ENCODE measurements at regions not wholly inside any gene's neighbourhood (a gene's known extent, or its start where the extent isn't known, plus 50 kb on each side); places are given as distances from the start of the nearest gene placed in this dataset.

DNA sequence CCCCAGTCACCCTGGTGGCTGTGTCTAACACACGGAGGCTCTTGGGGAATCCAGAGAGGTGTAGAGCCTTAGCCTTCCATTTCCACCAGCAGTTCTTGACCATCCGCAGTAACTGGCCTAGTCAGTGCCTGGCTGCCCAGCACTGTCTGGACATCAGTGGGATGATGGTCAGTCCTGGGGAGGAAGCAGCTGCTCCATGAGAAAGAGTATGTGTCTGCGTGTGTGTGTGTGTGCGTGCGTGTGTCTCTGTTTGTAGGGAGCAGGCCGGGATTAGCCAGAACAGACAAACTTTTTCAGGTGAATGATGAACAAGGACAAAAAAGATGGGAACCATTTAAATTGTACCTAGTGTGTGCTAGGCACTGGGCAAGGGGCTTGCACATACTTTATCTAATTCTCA is 109.3 kb upstream of the SYT13 start:
- TF ChIP-seq, protein P1, sequence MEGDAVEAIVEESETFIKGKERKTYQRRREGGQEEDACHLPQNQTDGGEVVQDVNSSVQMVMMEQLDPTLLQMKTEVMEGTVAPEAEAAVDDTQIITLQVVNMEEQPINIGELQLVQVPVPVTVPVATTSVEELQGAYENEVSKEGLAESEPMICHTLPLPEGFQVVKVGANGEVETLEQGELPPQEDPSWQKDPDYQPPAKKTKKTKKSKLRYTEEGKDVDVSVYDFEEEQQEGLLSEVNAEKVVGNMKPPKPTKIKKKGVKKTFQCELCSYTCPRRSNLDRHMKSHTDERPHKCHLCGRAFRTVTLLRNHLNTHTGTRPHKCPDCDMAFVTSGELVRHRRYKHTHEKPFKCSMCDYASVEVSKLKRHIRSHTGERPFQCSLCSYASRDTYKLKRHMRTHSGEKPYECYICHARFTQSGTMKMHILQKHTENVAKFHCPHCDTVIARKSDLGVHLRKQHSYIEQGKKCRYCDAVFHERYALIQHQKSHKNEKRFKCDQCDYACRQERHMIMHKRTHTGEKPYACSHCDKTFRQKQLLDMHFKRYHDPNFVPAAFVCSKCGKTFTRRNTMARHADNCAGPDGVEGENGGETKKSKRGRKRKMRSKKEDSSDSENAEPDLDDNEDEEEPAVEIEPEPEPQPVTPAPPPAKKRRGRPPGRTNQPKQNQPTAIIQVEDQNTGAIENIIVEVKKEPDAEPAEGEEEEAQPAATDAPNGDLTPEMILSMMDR (IDR thresholded peaks at IDR 0.05; ENCODE audit: insufficient read depth, low read depth, low read length): no peak
- TF ChIP-seq EZH2 (IDR thresholded peaks at IDR 0.05; ENCODE audit: insufficient read depth, low read length): no peak
